ENCODE measurements at regions not wholly inside any gene's neighbourhood (a gene's known extent, or its start where the extent isn't known, plus 50 kb on each side); places are given as distances from the start of the nearest gene placed in this dataset.

DNA sequence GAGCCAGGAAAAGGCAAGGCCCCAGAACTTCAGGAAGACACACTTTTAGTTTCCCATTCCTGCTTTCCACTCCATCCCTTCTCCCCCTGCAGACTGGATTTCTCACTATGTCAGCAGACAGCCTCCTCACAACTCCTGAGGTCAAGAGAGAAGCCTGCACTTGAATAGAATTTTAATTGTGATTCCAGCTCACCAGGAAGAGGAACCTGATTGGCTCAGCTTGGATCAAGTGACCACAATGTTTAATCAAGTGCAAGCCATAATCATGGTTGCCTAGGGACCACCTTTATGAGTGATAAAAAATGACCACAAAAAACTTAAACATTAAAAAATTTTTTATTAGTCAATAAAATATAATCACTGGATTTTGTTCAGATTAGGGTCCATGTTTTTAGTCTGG, 244.7 kb upstream of the RHOBTB1 start:
- Histone ChIP-seq H3K27me3 (ENCODE audit: control insufficient read depth, insufficient read depth, low read length) (no peaks in the 10 kb centered on the region), H3K27ac (ENCODE audit: low read depth, low read length) (no peak overlapping the region), H3K36me3 (ENCODE audit: control insufficient read depth, insufficient read depth, low read length) (no peaks in the 10 kb centered on the region), H3K9ac (ENCODE audit: low read length) (no peak overlapping the region), H3K4me1 (ENCODE audit: control insufficient read depth, insufficient read depth, low read length) (no peaks in the 10 kb centered on the region), H3K9me3 (ENCODE audit: control insufficient read depth, insufficient read depth, low read depth, low read length) (peaks cover 16% of the 10 kb centered on the region), H3K4me3 (ENCODE audit: low read depth, low read length) (no peak overlapping the region)

DNA sequence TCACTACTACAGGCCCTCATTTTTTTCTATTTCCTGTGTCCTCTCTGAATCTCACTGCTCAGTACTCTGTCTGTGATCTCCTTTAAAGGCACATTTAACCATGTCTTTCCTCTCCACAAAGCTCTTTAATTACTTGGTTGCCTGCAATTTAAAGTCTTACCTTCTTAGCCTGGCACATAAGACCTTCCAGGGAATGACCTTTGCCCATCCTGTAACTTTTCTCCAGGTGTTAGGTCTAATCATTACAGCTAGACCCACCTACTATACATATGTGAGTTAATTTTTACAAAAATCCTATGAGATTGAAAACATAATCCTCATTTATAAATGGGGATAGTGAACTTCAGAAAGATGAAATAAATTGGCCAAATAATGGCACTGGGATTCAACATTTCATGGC, 244.1 kb upstream of the RHOBTB1 start:
- Histone ChIP-seq H3K36me3 (ENCODE audit: control insufficient read depth, insufficient read depth, low read length) (no peaks in the 10 kb centered on the region), H3K27ac (ENCODE audit: low read depth, low read length) (no peak overlapping the region), H3K4me1 (ENCODE audit: control insufficient read depth, insufficient read depth, low read length) (no peaks in the 10 kb centered on the region), H3K9me3 (ENCODE audit: control insufficient read depth, insufficient read depth, low read depth, low read length) (peaks cover 11% of the 10 kb centered on the region), H3K27me3 (ENCODE audit: control insufficient read depth, insufficient read depth, low read length) (no peaks in the 10 kb centered on the region), H3K9ac (ENCODE audit: low read length) (no peak overlapping the region), H3K4me3 (ENCODE audit: low read depth, low read length) (no peak overlapping the region)

DNA sequence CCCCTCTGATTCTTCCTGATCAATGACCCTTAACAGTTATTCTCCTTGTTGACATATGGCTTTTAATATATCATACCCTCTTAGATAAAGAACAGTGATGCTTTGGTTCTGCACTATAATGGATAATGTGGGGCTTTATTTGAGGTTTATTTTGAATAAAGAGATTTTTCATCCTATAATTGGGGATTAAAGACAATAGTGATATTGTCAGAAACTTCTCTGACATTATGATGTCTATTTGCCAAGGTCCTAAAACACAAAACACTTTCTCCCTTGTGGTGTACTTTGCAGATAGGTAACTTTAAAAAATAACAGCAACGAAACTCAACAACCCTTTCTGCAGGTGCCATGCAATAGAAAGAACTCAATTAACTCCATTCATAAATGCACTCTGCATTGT, 243.6 kb upstream of the RHOBTB1 start:
- no peak overlapping the region for H3K9ac ChIP-seq (ENCODE audit: low read length)
- no peak overlapping the region for H3K4me3 ChIP-seq (ENCODE audit: low read depth, low read length)
- H3K9me3 ChIP-seq (ENCODE audit: control insufficient read depth, insufficient read depth, low read depth, low read length) = peaks cover 8% of the 10 kb centered on the region
- H3K4me1 ChIP-seq (ENCODE audit: control insufficient read depth, insufficient read depth, low read length) = no peaks in the 10 kb centered on the region
- H3K27me3 ChIP-seq (ENCODE audit: control insufficient read depth, insufficient read depth, low read length) = no peaks in the 10 kb centered on the region
- H3K36me3 ChIP-seq (ENCODE audit: control insufficient read depth, insufficient read depth, low read length) = no peaks in the 10 kb centered on the region
- no peak overlapping the region for H3K27ac ChIP-seq (ENCODE audit: low read depth, low read length)

DNA sequence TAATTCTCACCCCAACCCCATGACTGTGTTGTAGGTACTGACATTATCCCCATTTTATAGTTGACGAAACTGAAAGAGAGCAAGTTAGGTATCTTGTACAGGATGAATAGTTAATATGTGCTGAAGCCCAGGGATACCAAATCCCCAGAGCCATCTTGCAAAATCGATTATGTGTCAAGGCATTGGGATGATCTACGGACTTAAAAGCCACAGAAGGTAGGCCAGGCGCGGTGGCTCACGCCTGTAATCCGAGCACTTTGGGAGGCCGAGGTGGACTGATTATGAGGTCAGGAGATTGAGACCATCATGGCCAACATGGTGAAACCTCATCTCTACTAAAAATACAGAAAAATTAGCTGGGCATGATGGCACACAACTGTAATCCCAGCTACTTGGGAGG, 242.4 kb upstream of the RHOBTB1 start:
- no peaks in the 10 kb centered on the region for H3K36me3 ChIP-seq (ENCODE audit: control insufficient read depth, insufficient read depth, low read length)
- H3K27me3 ChIP-seq (ENCODE audit: control insufficient read depth, insufficient read depth, low read length) = no peaks in the 10 kb centered on the region
- no peaks in the 10 kb centered on the region for H3K9me3 ChIP-seq (ENCODE audit: control insufficient read depth, insufficient read depth, low read depth, low read length)
- no peaks in the 10 kb centered on the region for H3K4me1 ChIP-seq (ENCODE audit: control insufficient read depth, insufficient read depth, low read length)
- no peak overlapping the region for H3K9ac ChIP-seq (ENCODE audit: low read length)
- H3K4me3 ChIP-seq (ENCODE audit: low read depth, low read length) = no peak overlapping the region
- H3K27ac ChIP-seq (ENCODE audit: low read depth, low read length) = no peak overlapping the region

DNA sequence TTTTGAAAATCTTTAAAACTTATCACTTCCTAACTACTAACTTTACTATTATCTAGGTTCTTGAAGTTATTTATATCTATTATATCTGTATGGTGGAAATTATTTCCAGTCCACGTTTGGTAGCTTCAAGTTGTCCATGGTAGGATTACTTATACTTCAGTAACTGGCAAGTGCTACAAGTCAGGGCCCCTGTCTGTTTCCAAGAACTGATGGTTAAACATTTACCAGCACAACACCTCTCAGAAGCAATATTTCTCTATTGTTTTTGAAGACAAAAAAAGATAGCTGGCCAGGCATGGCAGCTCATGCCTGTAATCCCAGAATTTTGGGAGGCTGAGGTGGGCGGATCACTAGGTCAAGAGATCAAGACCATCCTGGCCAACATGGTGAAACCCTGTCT, 240.4 kb upstream of the RHOBTB1 start:
- no peaks in the 10 kb centered on the region for H3K9me3 ChIP-seq (ENCODE audit: control insufficient read depth, insufficient read depth, low read depth, low read length)
- H3K9ac ChIP-seq (ENCODE audit: low read length) = no peak overlapping the region
- H3K4me1 ChIP-seq (ENCODE audit: control insufficient read depth, insufficient read depth, low read length) = no peaks in the 10 kb centered on the region
- H3K27me3 ChIP-seq (ENCODE audit: control insufficient read depth, insufficient read depth, low read length) = no peaks in the 10 kb centered on the region
- no peak overlapping the region for H3K4me3 ChIP-seq (ENCODE audit: low read depth, low read length)
- H3K36me3 ChIP-seq (ENCODE audit: control insufficient read depth, insufficient read depth, low read length) = no peaks in the 10 kb centered on the region
- no peak overlapping the region for H3K27ac ChIP-seq (ENCODE audit: low read depth, low read length)

DNA sequence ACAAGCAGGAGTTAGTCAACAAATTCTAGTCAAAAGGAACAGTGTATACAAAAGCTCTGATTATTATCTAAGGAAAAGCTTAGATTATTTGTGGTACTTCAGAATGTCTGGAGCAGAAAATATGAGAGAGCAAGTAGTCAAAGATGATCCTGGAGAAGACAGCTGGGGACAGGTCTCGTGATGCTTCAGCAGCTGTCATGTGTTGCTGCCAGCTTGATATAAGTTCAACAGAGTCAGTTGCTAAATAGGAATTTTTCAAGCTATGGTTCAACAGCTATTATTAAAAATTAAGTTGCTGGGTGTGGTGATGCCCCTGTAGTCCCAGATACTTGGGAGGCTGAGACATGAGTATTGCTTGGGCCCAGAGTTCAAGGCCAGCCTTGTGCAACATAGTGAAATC, 240.0 kb upstream of the RHOBTB1 start:
- Histone ChIP-seq H3K4me3 (ENCODE audit: low read depth, low read length) (no peak overlapping the region), H3K27ac (ENCODE audit: low read depth, low read length) (no peak overlapping the region), H3K9me3 (ENCODE audit: control insufficient read depth, insufficient read depth, low read depth, low read length) (no peaks in the 10 kb centered on the region), H3K36me3 (ENCODE audit: control insufficient read depth, insufficient read depth, low read length) (no peaks in the 10 kb centered on the region), H3K9ac (ENCODE audit: low read length) (no peak overlapping the region), H3K27me3 (ENCODE audit: control insufficient read depth, insufficient read depth, low read length) (no peaks in the 10 kb centered on the region), H3K4me1 (ENCODE audit: control insufficient read depth, insufficient read depth, low read length) (no peaks in the 10 kb centered on the region)

DNA sequence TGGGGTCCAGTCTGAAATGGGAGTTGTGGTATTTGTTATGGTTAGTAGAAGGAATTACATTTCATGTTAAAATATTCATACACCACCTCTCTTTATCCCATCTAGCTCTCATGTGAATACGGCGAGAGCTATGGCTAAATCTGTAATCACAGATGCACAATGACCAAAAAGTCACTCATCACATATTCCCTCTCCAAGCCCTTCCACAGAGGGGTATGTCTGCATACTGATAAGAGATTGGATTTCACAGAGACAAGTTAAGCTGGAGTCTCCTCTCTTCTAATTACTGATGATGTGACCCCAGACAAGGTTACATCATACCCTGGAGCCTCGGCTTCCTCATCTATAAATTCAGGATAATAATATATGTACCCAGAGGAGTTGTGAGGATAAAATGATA, 237.8 kb upstream of the RHOBTB1 start:
- Histone ChIP-seq H3K4me1 (ENCODE audit: control insufficient read depth, insufficient read depth, low read length) (no peaks in the 10 kb centered on the region), H3K4me3 (ENCODE audit: low read depth, low read length) (no peak overlapping the region), H3K9ac (ENCODE audit: low read length) (no peak overlapping the region), H3K27ac (ENCODE audit: low read depth, low read length) (no peak overlapping the region), H3K36me3 (ENCODE audit: control insufficient read depth, insufficient read depth, low read length) (no peaks in the 10 kb centered on the region), H3K27me3 (ENCODE audit: control insufficient read depth, insufficient read depth, low read length) (no peaks in the 10 kb centered on the region), H3K9me3 (ENCODE audit: control insufficient read depth, insufficient read depth, low read depth, low read length) (no peaks in the 10 kb centered on the region)

DNA sequence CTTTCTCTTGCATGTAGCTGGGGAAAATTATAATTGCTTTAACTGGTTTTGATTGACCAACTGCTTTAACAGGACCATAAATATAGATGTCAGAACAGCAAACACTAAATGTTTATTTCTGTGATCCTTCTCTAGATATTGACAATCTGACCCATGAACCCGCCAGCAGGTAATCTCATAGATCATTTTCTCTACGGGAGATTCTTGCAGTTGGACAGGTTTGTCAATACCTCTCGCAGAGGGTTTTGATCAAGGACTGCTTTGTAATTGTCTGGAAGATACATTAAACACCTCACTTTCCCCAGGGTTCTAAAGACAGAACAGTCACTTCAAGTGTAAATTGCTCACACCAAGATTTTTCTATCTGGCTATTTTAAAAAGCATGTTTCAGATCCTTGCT, 235.8 kb upstream of the RHOBTB1 start:
- Histone ChIP-seq H3K4me3 (ENCODE audit: low read depth, low read length) (no peak overlapping the region), H3K27ac (ENCODE audit: low read depth, low read length) (no peak overlapping the region), H3K9ac (ENCODE audit: low read length) (no peak overlapping the region)

DNA sequence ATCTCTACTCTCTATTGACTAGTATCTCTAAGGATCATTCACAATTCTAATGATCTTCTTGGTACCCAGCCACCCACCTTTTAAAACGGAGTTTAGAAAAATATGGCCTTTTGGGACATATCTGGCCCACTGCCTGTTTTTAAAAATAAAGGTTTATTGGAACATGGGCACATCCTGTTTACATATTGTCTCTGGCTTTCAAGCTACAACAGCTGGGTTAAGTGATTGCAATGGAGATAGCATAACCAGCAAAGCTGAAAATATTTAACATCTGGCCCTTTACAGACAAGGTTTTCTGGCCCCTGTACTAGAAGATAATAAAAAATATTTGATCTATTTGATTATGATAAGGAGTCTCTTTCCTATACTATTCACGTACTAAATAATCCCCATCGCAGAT, 232.4 kb upstream of the RHOBTB1 start:
- H3K27ac ChIP-seq (ENCODE audit: low read depth, low read length) = no peak overlapping the region
- H3K27me3 ChIP-seq (ENCODE audit: control insufficient read depth, insufficient read depth, low read length) = no peaks in the 10 kb centered on the region
- no peaks in the 10 kb centered on the region for H3K36me3 ChIP-seq (ENCODE audit: control insufficient read depth, insufficient read depth, low read length)
- H3K4me3 ChIP-seq (ENCODE audit: low read depth, low read length) = no peak overlapping the region
- no peak overlapping the region for H3K9ac ChIP-seq (ENCODE audit: low read length)
- H3K9me3 ChIP-seq (ENCODE audit: control insufficient read depth, insufficient read depth, low read depth, low read length) = no peaks in the 10 kb centered on the region
- no peaks in the 10 kb centered on the region for H3K4me1 ChIP-seq (ENCODE audit: control insufficient read depth, insufficient read depth, low read length)

More for the DNA sequence above, 235.8 kb upstream of the RHOBTB1 start:
- Histone ChIP-seq H3K4me1 (ENCODE audit: control insufficient read depth, insufficient read depth, low read length) (no peaks in the 10 kb centered on the region), H3K36me3 (ENCODE audit: control insufficient read depth, insufficient read depth, low read length) (no peaks in the 10 kb centered on the region), H3K27me3 (ENCODE audit: control insufficient read depth, insufficient read depth, low read length) (no peaks in the 10 kb centered on the region), H3K9me3 (ENCODE audit: control insufficient read depth, insufficient read depth, low read depth, low read length) (no peaks in the 10 kb centered on the region)

DNA sequence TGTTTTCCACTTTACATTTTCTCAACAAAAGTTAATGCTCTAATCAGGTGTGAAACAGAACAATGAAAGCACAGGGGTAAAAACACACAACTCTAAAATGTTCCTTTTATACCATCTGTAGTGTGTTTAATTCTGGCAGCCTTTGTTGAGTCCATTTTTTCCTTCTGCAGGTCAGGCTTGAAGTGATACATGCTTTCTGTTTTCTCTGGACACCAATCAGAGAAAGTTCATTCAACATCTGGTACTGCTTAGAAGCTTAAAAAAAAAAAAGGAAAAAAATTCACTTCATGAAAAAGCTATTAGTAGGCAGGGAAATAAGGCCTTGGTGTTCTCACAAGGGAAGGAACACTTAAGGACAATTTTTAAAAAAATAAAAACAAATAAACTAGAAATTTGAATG, 231.3 kb upstream of the RHOBTB1 start:
- Histone ChIP-seq H3K27me3 (ENCODE audit: control insufficient read depth, insufficient read depth, low read length) (no peaks in the 10 kb centered on the region), H3K4me3 (ENCODE audit: low read depth, low read length) (no peak overlapping the region), H3K9ac (ENCODE audit: low read length) (no peak overlapping the region), H3K9me3 (ENCODE audit: control insufficient read depth, insufficient read depth, low read depth, low read length) (no peaks in the 10 kb centered on the region), H3K4me1 (ENCODE audit: control insufficient read depth, insufficient read depth, low read length) (no peaks in the 10 kb centered on the region), H3K36me3 (ENCODE audit: control insufficient read depth, insufficient read depth, low read length) (no peaks in the 10 kb centered on the region), H3K27ac (ENCODE audit: low read depth, low read length) (no peak overlapping the region)

DNA sequence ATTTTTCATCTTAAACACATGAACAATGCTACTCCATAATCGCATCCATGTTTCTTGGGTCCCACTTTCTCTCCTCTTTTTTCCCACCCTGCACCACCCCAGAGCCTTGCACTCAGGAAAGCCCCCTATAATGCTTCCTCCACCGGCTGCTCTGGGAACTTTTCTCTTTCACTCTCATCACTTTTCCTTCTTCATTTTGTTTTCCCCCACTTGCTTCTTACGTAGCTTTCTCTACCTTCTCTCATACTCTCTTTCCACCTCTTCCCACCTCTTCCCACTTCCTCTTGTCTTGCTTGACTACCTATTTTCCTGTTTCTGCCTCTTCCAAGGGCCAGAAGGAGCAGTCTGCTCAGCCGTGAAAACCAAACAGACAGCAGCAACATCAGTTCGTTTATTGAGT, 229.5 kb upstream of the RHOBTB1 start:
- Histone ChIP-seq H3K27ac (ENCODE audit: low read depth, low read length) (no peak overlapping the region), H3K4me1 (ENCODE audit: control insufficient read depth, insufficient read depth, low read length) (no peaks in the 10 kb centered on the region), H3K36me3 (ENCODE audit: control insufficient read depth, insufficient read depth, low read length) (no peaks in the 10 kb centered on the region), H3K9me3 (ENCODE audit: control insufficient read depth, insufficient read depth, low read depth, low read length) (no peaks in the 10 kb centered on the region), H3K9ac (ENCODE audit: low read length) (no peak overlapping the region), H3K27me3 (ENCODE audit: control insufficient read depth, insufficient read depth, low read length) (no peaks in the 10 kb centered on the region), H3K4me3 (ENCODE audit: low read depth, low read length) (no peak overlapping the region)
